Stimulated activated naive CD8-positive, alpha-beta T cell treated with anti-CD3 and anti-CD28 coated beads, Interleukin-15, Interleukin-2, amounts not matched to agents 100 ng/mL and 50 ng/mL, for 24 hours (primary cell): ENCODE measurements at regions not wholly inside any gene's neighbourhood (a gene's known extent, or its start where the extent isn't known, plus 50 kb on each side); places are given as distances from the start of the nearest gene placed in this dataset.
"Not testable (repeated sequence)": the region's sequence is repeated elsewhere in the genome, so short reads cannot be mapped to it uniquely, and the experiment has no call there.

Experiments
- H3K27ac Mint-ChIP-seq: one replicate; pipeline ENCODE4 v1.8.0; 2021; ENCODE audit warnings: mild to moderate bottlenecking, mixed read lengths
- H3K27me3 Mint-ChIP-seq: one replicate; pipeline ENCODE4 v1.8.0; 2021; ENCODE audit warnings: mixed read lengths
- H3K36me3 Mint-ChIP-seq: one replicate; pipeline ENCODE4 v1.8.0; 2021; ENCODE audit warnings: low read depth, mixed read lengths
- H3K4me1 Mint-ChIP-seq: one replicate; pipeline ENCODE4 v1.8.0; 2021; ENCODE audit warnings: low read depth, mixed read lengths
- H3K4me3 Mint-ChIP-seq: one replicate; pipeline ENCODE4 v1.8.0; 2021; ENCODE audit warnings: mild to moderate bottlenecking, mixed read lengths
- H3K9me3 Mint-ChIP-seq: one replicate; pipeline ENCODE4 v1.8.0; 2021; ENCODE audit warnings: mixed read lengths

DNA sequence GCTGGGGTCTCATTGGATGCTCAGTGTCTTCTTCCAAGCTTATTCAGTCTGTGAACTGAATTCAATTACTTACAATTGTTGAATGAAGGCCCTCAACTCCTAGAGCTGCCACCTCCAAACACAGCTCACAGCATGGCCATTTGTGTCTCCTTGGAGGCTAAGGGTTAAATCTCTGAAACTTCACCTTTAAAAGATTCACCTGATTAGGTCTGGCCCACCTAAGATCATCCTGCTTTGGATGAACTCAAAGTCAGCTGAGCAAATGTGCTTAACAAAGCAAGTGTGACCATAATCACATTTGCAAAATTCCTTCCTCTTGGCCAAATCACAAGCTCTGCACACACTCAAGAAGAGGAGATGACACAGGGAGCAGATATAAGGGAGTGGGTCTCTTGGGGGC is 118.2 kb downstream of the ART5 start:
- not testable (repeated sequence) for H3K4me1 Mint-ChIP-seq, H3K9me3 Mint-ChIP-seq, H3K4me3 Mint-ChIP-seq, H3K36me3 Mint-ChIP-seq, H3K27ac Mint-ChIP-seq
- H3K27me3 Mint-ChIP-seq = peaks cover 17% of the 10 kb centered on the region

DNA sequence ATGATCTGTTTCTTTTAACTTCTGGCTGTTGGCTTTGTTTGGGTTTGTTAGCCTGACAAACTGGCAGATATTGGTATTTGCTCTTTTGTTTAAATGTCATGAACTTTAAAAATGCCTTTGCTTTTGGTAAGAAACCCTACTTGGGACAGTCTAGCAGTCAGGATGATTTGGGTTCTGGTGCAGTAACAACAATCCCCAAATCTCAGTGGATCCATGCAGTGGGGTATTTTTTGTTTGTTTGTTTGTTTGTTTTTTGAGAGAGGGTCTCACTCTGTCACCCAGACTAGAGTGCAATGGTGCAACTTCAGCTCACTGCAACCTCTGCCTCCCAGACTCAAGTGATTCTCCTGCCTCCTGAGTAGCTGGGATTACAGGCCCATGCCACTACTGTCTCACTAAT is 120.9 kb downstream of the ART5 start:
- not testable (repeated sequence) for H3K36me3 Mint-ChIP-seq, H3K27ac Mint-ChIP-seq, H3K9me3 Mint-ChIP-seq, H3K4me1 Mint-ChIP-seq, H3K4me3 Mint-ChIP-seq
- peaks cover 18% of the 10 kb centered on the region for H3K27me3 Mint-ChIP-seq

DNA sequence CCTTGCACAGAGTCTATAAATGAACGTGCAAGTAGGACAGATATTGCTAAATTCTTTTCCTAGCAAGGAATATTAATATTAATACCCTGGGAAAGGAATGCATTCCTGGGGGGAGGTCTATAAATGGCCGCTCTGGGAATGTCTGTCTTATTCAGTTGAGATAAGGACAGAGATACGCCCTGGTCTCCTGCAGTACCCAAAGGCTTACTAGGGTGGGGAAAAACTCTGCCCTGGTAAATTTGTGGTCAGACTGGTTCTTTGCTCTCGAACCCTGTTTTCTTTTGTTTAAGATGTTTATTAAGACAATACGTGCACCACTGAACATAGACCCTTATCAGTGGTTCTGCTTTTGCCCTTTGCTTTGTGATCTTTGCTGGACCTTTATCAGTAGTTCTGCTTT is 122.0 kb downstream of the ART5 start:
- not testable (repeated sequence) for H3K9me3 Mint-ChIP-seq, H3K27ac Mint-ChIP-seq, H3K36me3 Mint-ChIP-seq, H3K4me3 Mint-ChIP-seq, H3K4me1 Mint-ChIP-seq
- H3K27me3 Mint-ChIP-seq = peaks cover 17% of the 10 kb centered on the region

DNA sequence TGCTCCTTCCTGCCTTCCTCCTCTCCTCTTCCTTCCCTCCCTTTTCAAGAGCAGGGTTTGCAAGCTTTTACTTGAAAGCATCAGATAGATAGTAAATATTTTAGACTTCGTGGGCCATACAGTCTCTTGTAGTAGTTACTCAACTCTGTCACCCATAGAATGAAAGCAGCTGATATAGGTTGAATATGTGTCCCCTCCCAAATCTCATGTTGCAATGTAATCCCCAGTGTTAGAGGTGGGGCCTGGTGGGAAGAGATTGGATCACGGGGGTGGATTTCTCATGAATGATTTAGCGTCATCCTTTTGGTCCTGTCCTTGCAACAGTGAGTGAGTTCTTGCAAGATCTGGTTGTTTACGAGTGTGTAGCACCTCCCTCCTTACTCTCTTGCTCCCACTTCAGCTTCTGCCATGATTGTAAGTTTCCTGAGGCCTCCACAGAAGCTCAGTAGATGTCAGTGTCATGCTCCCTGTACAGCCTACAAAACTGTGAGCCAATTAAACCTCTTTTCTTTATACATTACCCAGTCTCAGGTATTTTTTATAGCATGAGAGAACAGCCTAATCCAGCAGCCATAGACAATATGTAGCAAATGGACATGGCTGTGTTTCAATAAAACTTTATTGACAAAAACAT is 124.7 kb downstream of the ART5 start:
- not testable (repeated sequence) for H3K36me3 Mint-ChIP-seq, H3K27ac Mint-ChIP-seq, H3K9me3 Mint-ChIP-seq, H3K4me3 Mint-ChIP-seq, H3K4me1 Mint-ChIP-seq, H3K27me3 Mint-ChIP-seq

DNA sequence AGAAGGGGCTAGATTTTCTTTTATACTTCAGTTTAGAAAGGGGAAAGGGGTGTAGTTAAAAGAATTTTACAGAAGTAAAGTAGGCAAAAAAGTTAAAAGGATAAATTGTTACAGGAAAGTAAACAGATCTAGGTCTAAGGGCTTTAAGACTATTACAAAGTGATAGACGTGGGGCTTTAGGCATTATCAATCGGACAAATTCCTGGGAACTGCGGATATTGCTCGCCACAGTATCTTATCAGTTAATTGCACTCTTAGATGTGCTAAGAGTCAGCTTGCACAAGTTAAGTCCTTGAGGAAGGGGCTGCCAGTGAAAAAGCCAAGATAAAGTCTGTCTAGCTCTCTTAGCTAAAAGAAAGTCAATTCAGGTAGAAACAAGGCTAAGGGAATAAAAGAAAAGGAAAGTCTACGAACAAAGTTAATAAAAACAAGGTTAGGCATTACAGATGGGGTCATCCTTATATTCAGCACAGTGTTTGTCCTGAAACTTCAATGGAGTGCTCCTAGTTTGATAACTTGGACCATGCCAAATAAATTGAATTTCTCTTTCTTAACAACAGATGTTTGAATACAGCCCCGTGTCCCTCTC is 125.4 kb downstream of the ART5 start:
- H3K4me3 Mint-ChIP-seq, H3K9me3 Mint-ChIP-seq, H3K36me3 Mint-ChIP-seq, H3K27me3 Mint-ChIP-seq, H3K27ac Mint-ChIP-seq: not testable (repeated sequence)
- peaks cover 12% of the 10 kb centered on the region for H3K4me1 Mint-ChIP-seq

DNA sequence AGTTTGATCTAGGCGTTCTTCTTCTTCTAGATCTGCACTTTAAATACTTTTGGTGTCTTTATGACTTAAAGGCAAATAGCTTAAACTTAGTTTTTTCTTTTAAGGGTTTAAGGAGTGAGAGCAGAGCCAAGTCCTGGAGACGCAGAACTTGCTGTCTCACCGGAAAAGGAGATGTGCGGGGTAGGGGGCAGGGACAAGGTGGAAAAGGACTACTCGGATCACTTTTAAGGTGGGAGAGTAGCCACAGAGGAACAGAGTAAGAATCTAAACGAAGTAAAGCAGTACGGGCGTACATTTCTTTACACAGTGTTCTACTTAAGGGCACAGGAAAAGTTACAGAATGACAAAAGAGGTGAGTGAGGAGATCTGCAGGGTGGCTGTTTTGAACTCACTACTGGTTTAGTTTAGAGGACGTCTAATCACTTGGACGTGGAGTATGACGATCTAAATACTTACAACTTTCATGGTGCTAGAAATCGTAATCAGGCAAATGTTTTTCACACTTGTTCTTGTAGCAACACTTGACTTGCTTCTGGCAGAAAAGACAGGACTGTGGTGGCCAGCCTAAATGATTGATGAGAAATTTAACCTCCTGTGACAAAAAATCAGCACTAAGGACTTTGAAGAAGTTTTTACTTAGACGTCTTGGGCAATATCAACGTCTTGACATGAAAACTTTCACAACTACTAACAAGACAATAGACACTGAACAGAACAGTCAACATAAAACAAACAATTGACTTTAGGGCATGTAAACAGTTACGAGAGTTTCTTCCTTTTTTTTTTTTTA is 127.0 kb downstream of the ART5 start:
- H3K4me3 Mint-ChIP-seq, H3K36me3 Mint-ChIP-seq, H3K27ac Mint-ChIP-seq, H3K27me3 Mint-ChIP-seq, H3K9me3 Mint-ChIP-seq: not testable (repeated sequence)
- peaks cover 14% of the 10 kb centered on the region for H3K4me1 Mint-ChIP-seq

DNA sequence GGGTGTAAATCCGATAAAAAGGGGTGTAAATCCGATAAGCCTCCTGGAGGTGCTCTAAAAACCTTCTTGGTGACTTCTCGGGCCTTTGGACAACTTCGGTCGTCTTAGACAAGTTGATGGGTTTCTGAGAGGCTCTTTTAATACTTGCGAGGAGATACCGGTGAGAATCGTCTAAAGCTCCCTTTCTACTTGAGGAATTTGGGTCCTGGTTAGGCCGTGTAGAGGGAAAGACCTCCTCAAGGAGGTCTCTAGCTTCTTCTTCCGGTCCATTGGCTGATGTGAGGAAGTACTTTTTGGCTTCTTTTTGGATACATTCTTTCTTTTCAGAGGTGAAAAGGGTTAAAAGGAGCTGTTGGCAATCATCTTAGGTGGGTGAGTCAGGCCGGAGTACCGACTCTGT is 128.5 kb downstream of the ART5 start:
- not testable (repeated sequence) for H3K27me3 Mint-ChIP-seq, H3K27ac Mint-ChIP-seq, H3K36me3 Mint-ChIP-seq, H3K4me3 Mint-ChIP-seq, H3K9me3 Mint-ChIP-seq
- peaks cover 14% of the 10 kb centered on the region for H3K4me1 Mint-ChIP-seq

DNA sequence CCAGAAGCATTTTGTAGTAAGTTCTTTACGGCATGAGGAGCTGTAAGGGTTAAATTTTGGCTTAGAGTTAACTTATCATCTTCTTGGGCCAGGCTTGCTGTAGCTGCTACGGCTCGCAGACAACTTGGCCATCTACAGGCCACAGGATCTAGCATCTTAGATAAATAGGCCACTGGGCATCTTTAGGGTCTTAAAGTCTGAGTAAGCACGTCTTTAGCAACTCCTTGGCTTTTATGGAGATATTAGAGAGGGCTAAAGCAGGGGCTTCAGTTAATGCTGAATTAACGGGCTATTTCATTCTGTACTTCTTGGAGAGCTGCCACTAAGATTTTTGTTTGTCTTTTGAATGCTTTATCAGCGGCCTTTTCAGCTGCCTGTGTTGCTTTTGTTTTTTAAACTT is 129.0 kb downstream of the ART5 start:
- H3K27ac Mint-ChIP-seq, H3K4me3 Mint-ChIP-seq, H3K36me3 Mint-ChIP-seq, H3K9me3 Mint-ChIP-seq, H3K27me3 Mint-ChIP-seq: not testable (repeated sequence)
- H3K4me1 Mint-ChIP-seq = peaks cover 14% of the 10 kb centered on the region

DNA sequence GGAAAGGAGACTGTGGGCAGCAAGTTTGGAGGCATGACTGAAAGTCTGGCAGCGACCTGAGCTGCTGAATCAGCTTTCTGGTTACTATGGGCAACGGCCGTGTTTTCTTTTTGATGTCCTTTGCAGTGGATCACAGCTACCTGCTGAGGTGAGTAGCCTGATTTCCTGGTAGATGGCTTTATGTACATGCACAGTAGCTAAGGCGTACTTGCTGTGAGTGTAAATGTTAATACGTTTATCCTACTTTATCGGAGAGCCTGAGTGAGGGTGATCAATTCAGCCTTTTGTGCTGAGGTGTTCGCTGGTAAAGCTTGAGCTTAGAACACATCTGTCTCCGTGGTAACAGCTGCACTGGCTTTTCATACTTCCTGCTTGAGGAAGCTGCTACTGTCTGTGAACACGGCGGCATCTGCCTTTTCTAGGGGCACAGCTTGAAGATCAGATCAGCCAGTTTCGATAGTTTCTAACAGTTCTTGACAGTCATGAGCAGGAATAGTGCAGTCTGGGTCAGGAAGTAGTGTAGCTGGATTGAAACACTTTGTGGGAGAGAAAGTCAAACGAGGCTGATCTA is 129.6 kb downstream of the ART5 start:
- H3K4me3 Mint-ChIP-seq, H3K27ac Mint-ChIP-seq, H3K36me3 Mint-ChIP-seq, H3K9me3 Mint-ChIP-seq, H3K27me3 Mint-ChIP-seq: not testable (repeated sequence)
- H3K4me1 Mint-ChIP-seq = peaks cover 14% of the 10 kb centered on the region

DNA sequence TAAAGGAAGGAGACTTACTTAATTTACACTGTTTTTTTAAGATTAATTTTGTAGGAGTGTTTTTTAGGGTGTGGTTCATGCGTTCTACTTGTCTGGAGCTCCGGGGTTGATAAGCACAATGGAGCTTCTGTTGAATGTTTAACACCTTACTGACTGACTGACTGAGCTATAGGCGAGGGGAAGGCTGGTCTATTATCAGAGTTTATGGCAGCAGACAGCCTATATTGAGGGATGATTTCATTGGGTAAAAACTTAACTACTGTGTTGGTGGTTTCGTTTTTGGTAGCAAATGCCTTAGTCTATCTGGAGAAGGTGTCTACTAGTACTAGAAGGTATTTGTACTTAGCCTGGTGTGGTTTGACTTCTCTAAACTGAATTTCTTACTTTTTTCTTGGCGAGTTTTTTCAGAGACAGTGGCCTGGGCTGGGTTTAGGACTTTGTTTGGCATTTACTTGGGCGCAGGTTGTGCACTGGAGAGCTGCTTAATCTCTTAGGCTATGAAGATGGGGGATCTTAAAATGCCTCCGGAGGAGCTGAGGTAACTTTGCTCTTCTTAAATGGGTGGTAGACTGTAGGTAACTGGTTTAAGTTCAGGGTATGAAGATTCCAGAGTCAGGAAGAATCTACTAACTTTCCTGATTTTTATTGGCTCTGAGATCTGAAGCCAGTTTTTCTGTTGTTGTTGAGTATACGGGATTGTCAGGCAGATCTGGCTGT is 130.2 kb downstream of the ART5 start:
- not testable (repeated sequence) for H3K36me3 Mint-ChIP-seq, H3K9me3 Mint-ChIP-seq, H3K4me3 Mint-ChIP-seq, H3K27me3 Mint-ChIP-seq, H3K27ac Mint-ChIP-seq
- peaks cover 14% of the 10 kb centered on the region for H3K4me1 Mint-ChIP-seq

DNA sequence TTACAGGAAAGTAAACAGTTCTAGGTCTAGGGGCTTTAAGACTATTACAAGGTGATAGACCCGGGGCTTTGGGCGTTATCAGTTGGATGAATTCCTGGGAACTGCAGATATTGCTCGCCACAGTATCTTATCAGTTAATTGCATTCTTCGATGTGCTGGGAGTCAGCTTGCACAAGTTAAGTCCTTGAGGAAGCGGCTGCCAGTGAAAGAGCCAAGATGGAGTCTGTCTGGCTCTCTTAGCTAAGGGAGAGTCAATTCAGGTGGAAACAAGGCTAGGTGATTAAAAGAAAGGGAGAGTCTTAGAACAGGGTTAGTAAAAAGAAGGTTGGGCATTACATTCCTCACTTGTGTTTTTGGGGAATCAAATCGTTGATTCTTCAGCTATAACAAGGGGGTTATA is 130.6 kb upstream of the ZNF195 start:
- not testable (repeated sequence) for H3K4me3 Mint-ChIP-seq, H3K27ac Mint-ChIP-seq, H3K36me3 Mint-ChIP-seq, H3K9me3 Mint-ChIP-seq, H3K27me3 Mint-ChIP-seq
- H3K4me1 Mint-ChIP-seq = peaks cover 18% of the 10 kb centered on the region

DNA sequence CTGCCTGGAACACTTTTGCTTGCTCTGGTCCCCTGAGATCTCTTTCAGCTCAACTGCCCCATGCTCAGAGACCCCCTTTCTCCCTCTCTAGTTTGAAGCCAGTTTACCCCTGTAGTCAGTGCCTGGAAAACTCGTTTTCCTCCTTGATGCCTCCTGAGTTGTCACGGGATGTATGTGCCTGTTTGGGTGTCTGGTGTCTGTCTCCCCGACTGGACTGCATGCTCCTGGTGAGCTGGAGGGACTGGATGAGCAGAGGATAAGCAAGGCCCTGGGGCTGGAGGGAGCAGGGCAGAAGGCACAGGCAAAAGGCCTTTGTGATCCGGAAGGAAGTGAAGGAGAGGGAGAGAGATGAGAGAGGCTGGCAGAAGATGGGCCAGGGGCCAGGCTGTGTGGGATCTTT is 120.3 kb upstream of the ZNF195 start:
- H3K27ac Mint-ChIP-seq, H3K27me3 Mint-ChIP-seq, H3K4me3 Mint-ChIP-seq, H3K36me3 Mint-ChIP-seq, H3K4me1 Mint-ChIP-seq, H3K9me3 Mint-ChIP-seq: not testable (repeated sequence)

DNA sequence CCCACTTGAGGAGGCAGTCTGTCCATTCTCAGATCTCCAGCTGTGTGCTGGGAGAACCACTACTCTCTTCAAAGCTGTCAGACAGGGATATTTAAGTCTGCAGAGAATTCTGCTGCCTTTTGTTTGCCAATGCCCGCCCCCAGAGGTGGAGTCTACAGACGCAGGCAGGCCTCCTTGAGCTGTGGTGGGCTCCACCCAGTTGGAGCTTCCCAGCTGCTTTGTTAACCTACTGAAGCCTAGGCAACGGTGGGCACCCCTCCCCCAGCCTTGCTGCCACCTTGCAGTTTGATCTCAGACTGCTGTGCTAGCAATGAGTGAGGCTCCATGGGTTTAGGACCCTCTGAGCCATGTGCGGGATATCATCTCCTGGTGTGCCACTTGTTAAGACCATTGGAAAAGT is 119.4 kb upstream of the ZNF195 start:
- not testable (repeated sequence) for H3K36me3 Mint-ChIP-seq

DNA sequence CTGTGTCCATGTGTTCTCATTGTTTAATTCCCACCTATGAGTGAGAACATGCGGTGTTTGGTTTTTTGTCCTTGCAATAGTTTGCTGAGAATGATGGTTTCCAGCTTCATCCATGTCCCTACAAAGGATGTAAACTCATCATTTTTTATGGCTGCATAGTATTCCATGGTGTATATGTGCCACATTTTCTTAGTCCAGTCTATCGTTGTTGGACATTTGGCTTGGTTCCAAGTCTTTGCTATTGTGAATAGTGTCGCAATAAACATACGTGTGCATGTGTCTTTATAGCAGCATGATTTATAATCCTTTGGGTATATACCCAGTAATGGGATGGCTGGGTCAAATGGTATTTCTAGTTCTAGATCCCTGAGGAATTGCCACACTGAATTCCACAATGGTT is 114.2 kb upstream of the ZNF195 start:
- not testable (repeated sequence) for H3K27me3 Mint-ChIP-seq, H3K36me3 Mint-ChIP-seq, H3K4me1 Mint-ChIP-seq

More for the DNA sequence above, 119.4 kb upstream of the ZNF195 start:
- H3K4me3 Mint-ChIP-seq, H3K27me3 Mint-ChIP-seq, H3K4me1 Mint-ChIP-seq, H3K27ac Mint-ChIP-seq, H3K9me3 Mint-ChIP-seq: not testable (repeated sequence)

DNA sequence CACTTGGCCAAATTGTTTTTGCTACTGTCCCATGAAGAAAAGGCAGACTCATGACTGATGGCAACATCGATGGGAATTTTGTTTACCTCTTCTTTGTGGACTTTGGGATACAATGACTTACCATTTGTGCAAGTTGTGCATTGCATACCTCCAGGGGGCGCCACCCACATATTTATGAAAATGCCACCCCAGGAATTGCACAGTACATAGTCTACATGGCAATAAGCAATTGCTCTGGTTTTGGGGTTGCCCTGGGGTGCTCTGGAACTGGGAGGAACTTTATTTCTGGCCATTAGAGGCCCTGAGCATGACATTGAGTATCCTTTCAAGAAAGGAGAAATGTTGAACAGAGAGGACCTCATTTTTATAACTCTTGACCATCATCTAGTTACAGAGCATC is 109.1 kb upstream of the ZNF195 start:
- not testable (repeated sequence) for H3K4me1 Mint-ChIP-seq, H3K27ac Mint-ChIP-seq, H3K36me3 Mint-ChIP-seq, H3K27me3 Mint-ChIP-seq, H3K9me3 Mint-ChIP-seq, H3K4me3 Mint-ChIP-seq

More for the DNA sequence above, 114.2 kb upstream of the ZNF195 start:
- not testable (repeated sequence) for H3K27ac Mint-ChIP-seq, H3K9me3 Mint-ChIP-seq, H3K4me3 Mint-ChIP-seq
